Natural killer cell treated with Interleukin-12 subunit alpha and Interleukin-12 subunit beta and Interleukin-15 and Interleukin-18, amount 100 ng/mL, for 72 hours (primary cell): ENCODE measurements at regions not wholly inside any gene's neighbourhood (a gene's known extent, or its start where the extent isn't known, plus 50 kb on each side); places are given as distances from the start of the nearest gene placed in this dataset.

Source experiments
- ATAC-seq, 2 donors: fragments of 150-1000 bp; cut with Tn5 transposase in 1 of 2; sonication (Bioruptor Pico), chemical (Tn5 transposase) in 1 of 2; 2 replicates each; pipeline ENCODE4 v1.10.0; 2021
- DNase-seq: peaks from one replicate; pipeline ENCODE4 v3.0.0; 2022; ENCODE audit warnings: low spot score
- H3K27ac Mint-ChIP-seq, 2 donors: 1 replicate in 1 of 2; 2 replicates in 1 of 2; pipeline ENCODE4 v1.8.0; 2022; ENCODE audit warnings: mixed read lengths in 2 of 2, mild to moderate bottlenecking in 1 of 2, moderate library complexity in 1 of 2
- H3K27me3 Mint-ChIP-seq, 2 donors: 1 replicate in 1 of 2; 2 replicates in 1 of 2; pipeline ENCODE4 v1.8.0; 2022; ENCODE audit warnings: mixed read lengths in 2 of 2
- H3K36me3 Mint-ChIP-seq: one replicate; pipeline ENCODE4 v1.8.0; 2022; ENCODE audit warnings: mixed read lengths
- H3K4me1 Mint-ChIP-seq, 2 donors: 1 replicate in 1 of 2; 2 replicates in 1 of 2; pipeline ENCODE4 v1.8.0; 2022; ENCODE audit warnings: low read depth in 2 of 2, mixed read lengths in 2 of 2, mild to moderate bottlenecking in 1 of 2
- H3K4me3 Mint-ChIP-seq: one replicate; pipeline ENCODE4 v1.8.0; 2022; ENCODE audit warnings: mixed read lengths
- H3K9me3 Mint-ChIP-seq: 2 replicates; pipeline ENCODE4 v1.8.0; 2022; ENCODE audit warnings: mixed read lengths

DNA sequence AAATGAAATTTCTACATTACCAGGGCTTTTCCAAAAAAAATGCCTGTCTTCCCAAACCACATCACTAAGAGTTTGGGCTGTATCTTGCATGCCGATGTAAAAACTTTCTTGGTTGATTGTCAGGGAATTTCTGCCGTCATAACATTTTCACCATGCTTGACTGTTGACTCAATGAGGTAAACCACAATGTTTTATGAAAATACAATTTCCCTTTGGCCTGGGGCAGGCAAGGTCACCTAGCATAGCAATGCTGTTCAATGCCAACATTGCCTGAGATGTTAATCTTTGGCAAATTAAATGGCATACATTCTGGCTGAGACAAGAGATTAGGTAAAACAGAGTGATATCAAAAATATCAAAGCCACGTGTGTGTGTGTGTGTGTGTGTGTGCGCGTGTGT, 137.1 kb upstream of the TBL1X start:
- H3K4me3 Mint-ChIP-seq: no peak overlapping the region
- no peaks in the 10 kb centered on the region for H3K36me3 Mint-ChIP-seq
- H3K9me3 Mint-ChIP-seq: peaks cover 3% of the 10 kb centered on the region
- peaks cover 7 to 10% of the 10 kb centered on the region in 2 donors for H3K4me1 Mint-ChIP-seq
- H3K27me3 Mint-ChIP-seq: peaks cover 0 to 3% of the 10 kb centered on the region in 2 donors
- ATAC-seq (no peak), DNase-seq (no peak)
- H3K27ac Mint-ChIP-seq: no peak overlapping the region

DNA sequence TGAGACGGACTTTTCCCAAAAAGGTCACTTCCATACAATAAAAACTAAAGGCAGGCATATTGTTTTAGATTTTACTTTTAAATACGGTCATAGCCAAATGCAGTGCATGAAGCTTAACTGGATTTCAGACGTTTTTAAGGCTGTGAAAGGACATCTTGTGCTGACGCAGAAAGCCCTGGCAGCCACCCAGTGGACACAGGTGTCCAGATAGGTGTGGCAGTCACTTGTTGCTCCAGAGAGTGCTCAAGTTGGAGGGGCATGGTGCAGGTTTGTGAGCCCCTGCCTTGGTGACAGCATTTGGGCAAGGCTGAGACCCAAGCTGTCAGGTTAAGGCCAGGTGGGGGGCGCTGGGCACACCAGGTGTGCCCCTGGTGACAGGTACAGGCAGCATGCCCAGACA, 135.8 kb upstream of the TBL1X start:
- H3K27me3 Mint-ChIP-seq: peaks cover 0 to 5% of the 10 kb centered on the region in 2 donors
- peak overlapping the region in 1 of 2 donors; percentile 66 for H3K27ac Mint-ChIP-seq
- no peak for ATAC-seq
- H3K36me3 Mint-ChIP-seq: no peaks in the 10 kb centered on the region
- H3K9me3 Mint-ChIP-seq: peaks cover 3% of the 10 kb centered on the region
- H3K4me1 Mint-ChIP-seq: peaks cover 7 to 10% of the 10 kb centered on the region in 2 donors
- no peak for DNase-seq
- no peak overlapping the region for H3K4me3 Mint-ChIP-seq

DNA sequence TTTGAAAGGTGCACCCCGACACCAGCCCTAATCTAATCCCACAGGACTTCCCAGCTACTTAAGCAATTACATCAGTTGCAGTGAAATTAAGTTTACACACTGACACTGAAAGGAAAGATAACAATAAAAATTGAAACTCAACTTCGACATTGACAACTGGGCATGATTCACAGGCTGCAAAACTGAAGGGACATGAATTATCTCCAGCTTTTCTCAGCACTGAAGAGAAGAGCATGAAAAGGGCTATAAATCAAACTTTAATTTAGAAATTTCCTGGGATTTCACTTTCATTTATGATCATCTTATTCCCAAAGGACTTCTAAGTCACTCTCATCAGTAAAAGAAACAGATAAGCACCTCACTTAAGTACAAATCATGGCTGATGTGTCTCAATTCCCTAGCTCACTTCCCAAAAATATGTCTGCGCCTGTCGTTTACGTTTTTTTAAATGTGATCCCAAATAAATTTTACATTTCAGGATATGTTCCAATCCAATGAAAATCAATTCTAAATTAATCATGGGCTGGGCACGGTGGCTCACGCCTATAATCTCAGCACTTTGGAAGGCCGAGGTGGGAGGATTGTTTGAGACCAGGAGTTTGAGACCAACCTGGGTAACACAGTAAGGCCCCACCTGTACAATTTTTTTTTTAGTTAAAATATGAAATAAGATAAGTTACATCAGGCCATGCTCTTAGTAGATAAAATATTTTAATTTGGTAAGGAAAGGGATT, 134.4 kb upstream of the TBL1X start:
- ATAC-seq: no peak
- H3K27me3 Mint-ChIP-seq: peaks cover 0 to 5% of the 10 kb centered on the region in 2 donors
- peaks cover 3% of the 10 kb centered on the region for H3K9me3 Mint-ChIP-seq
- no peak for DNase-seq
- H3K4me1 Mint-ChIP-seq: peaks cover 7 to 10% of the 10 kb centered on the region in 2 donors
- H3K27ac Mint-ChIP-seq: peak overlapping the region in 1 of 2 donors; percentile 28
- H3K4me3 Mint-ChIP-seq: no peak overlapping the region
- no peaks in the 10 kb centered on the region for H3K36me3 Mint-ChIP-seq

DNA sequence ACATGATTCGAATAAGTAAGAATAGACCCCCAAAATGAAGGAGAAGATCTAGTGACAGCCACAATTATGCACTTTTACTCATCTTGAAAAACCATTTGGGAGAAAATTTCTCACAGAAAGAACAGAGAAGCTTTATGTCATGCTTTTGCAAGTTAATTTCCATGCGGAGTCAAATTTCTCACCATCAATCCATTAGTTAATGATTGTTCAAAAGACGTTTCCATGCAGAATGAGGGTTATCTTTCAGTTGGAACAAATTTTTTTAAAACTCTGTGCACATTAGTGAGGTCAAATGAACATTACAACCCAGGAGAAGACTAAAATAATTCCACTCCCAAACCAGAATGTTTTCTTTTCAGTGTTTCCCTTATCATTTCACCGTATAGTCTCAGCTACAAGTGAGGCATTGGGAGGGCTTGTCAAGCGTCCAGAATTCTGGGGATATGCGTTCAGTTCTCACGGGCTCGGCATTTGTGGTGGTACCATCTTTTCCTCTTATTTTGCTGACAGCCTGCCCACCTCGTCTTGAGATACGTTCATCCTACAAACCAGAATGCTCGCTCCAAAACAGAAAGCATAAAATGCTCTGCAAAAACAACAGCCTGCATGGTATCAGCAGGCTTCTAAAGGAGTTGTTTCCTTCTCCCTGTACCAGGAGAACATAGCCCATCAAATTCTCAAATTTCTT, 130.8 kb upstream of the TBL1X start:
- no peaks in the 10 kb centered on the region for H3K9me3 Mint-ChIP-seq
- peaks cover 16 to 18% of the 10 kb centered on the region in 2 donors for H3K4me1 Mint-ChIP-seq
- H3K27ac Mint-ChIP-seq: no peak overlapping the region
- H3K27me3 Mint-ChIP-seq: peaks cover 0 to 5% of the 10 kb centered on the region in 2 donors
- H3K36me3 Mint-ChIP-seq: no peaks in the 10 kb centered on the region
- DNase-seq (no peak), ATAC-seq (no peak)
- H3K4me3 Mint-ChIP-seq: no peak overlapping the region

DNA sequence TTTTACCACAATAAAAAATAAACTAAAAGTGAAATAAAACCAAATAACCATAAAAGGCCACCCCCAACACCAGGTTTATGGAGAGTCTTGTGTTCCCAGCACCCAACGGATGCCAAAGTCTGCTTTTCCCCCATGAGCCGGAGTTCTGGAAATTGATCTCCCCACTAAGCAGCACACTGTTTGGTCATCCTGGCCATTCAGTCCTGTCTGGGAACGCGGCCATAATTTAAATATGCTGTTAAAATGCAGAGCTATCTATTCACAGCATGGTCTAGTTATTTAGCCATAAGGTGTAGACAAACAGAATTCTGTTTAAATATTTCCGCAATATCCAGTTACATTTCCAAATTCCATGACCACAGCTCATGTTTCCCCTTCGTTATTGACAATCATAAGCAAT, 129.6 kb upstream of the TBL1X start:
- H3K9me3 Mint-ChIP-seq: no peaks in the 10 kb centered on the region
- H3K27me3 Mint-ChIP-seq: peaks cover 0 to 3% of the 10 kb centered on the region in 2 donors
- H3K4me1 Mint-ChIP-seq: peaks cover 21 to 26% of the 10 kb centered on the region in 2 donors

DNA sequence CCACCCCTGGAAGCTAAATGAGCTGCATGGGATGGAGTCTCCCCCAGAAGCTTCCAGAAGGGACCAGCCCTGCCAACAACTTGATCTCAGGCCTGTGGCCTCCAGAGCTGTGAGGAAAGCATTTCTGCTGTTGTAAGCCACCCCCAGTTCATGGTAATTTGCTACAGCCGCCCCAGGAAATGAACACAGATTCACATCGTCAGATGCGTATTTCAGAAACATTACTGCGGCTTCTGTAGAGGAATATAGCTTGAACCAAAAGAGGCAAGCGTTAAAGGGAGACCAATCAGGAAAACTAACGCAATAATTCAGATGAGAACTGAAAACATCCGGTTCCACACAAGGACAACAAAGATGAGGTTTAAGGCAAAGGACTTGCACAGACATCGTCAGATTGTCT, 128.4 kb upstream of the TBL1X start:
- H3K4me3 Mint-ChIP-seq: peak overlapping the region; percentile 8

More for the DNA sequence above, 129.6 kb upstream of the TBL1X start:
- Mint-ChIP-seq H3K36me3 (no peaks in the 10 kb centered on the region), H3K4me3 (no peak overlapping the region), H3K27ac (no peak overlapping the region)
- no peak for DNase-seq
- no peak for ATAC-seq

DNA sequence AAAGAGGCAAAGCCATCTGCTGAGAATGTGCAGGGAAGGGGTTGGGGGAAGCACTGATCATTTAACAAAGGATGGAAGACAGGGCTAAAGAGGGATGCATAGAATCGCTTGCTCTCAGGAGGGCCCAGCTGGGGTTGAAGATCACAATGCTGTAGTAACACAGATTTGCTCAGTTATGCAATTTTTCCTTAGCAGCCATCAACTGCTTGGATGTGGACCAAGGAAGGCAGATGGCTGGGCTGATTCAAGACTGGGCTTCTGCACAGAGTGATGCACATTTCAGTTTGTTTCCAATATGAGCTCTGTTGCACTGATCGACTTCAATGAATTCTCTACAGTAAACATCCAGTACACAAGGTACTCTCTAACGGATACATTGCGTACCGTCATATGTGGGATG, 127.8 kb upstream of the TBL1X start:
- peaks cover 34 to 40% of the 10 kb centered on the region in 2 donors for H3K4me1 Mint-ChIP-seq
- no peak for ATAC-seq
- H3K36me3 Mint-ChIP-seq: no peaks in the 10 kb centered on the region
- H3K27ac Mint-ChIP-seq: no peak overlapping the region
- peaks cover 0 to 3% of the 10 kb centered on the region in 2 donors for H3K27me3 Mint-ChIP-seq
- H3K9me3 Mint-ChIP-seq: no peaks in the 10 kb centered on the region
- H3K4me3 Mint-ChIP-seq: no peak overlapping the region
- no peak for DNase-seq

More for the DNA sequence above, 128.4 kb upstream of the TBL1X start:
- Mint-ChIP-seq H3K4me1 (peaks cover 32 to 36% of the 10 kb centered on the region in 2 donors), H3K36me3 (no peaks in the 10 kb centered on the region), H3K27me3 (peaks cover 0 to 3% of the 10 kb centered on the region in 2 donors), H3K9me3 (no peaks in the 10 kb centered on the region), H3K27ac (no peak overlapping the region)
- ATAC-seq (no peak), DNase-seq (no peak)

DNA sequence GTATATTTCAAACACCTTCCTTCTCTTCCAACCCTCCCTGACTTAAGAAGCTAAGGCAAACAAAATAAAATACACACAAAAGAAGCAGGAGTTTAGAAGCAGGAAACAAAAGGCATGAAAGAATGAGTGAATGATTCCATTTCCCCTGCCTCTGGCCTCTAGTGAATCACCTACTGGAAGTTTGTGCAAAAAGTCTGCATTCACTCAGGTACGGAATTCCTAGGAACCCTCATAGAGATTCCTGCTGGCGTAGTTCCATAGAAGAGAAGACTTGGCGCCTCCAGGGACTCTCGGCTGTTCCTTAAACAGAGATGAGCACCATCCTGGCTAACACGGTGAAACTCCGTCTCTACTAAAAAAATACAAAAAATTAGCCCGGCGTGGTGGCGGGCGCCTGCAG, 125.9 kb upstream of the TBL1X start:
- no peak for ATAC-seq
- H3K27me3 Mint-ChIP-seq: no peaks in the 10 kb centered on the region
- H3K4me3 Mint-ChIP-seq: peak overlapping the region; percentile 12
- DNase-seq: no peak
- peaks cover 39 to 40% of the 10 kb centered on the region in 2 donors for H3K4me1 Mint-ChIP-seq
- no peaks in the 10 kb centered on the region for H3K9me3 Mint-ChIP-seq
- no peaks in the 10 kb centered on the region for H3K36me3 Mint-ChIP-seq
- H3K27ac Mint-ChIP-seq: peak overlapping the region in 1 of 2 donors; percentile 30

DNA sequence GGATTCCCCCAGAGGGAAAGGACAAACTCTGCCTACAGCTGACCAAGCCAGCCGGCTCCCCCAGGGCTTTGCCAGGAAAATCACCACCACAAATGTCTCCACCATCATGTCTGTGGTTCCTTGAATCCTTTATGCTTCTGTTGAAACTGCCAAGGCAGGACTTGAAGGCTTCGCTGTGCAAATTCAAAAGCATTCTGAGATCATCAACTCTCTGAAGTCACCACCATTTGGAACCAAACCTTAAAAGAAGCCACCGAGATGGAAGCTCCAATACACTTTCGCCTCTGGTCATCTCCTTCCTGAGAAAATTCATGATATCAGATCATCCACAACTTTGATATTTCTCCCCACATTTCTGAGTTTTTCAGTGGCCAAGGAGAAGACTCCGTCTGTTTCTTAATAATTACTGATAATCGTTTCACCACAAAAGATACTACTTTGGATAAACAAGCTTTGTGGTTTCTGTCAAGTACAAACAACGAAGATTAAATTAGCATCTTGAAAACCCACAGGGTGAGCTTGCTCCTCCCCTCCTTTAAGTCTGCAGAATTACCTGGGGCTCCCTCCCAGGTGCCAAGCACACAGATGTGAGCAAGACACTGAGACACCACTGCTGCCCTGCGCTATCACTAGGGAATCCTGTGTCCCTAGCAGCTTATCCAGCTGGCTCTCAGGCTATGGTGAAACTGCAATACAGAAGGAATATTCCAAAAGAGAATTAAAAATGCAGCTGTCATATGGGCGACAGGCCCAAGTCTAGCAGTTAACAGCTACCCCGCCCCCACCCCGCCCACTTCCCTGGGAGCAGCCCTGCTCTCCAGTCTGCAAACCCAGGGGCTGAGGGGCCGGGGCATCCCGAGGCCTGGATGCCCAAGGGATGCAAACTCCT, 125.0 kb upstream of the TBL1X start:
- Mint-ChIP-seq H3K27me3 (no peaks in the 10 kb centered on the region), H3K27ac (peak overlapping the region; percentile 72 to 97), H3K36me3 (no peaks in the 10 kb centered on the region), H3K4me3 (peak overlapping the region; percentile 96), H3K4me1 (peaks cover 39 to 40% of the 10 kb centered on the region in 2 donors), H3K9me3 (no peaks in the 10 kb centered on the region)
- ATAC-seq (no peak), DNase-seq (no peak)

DNA sequence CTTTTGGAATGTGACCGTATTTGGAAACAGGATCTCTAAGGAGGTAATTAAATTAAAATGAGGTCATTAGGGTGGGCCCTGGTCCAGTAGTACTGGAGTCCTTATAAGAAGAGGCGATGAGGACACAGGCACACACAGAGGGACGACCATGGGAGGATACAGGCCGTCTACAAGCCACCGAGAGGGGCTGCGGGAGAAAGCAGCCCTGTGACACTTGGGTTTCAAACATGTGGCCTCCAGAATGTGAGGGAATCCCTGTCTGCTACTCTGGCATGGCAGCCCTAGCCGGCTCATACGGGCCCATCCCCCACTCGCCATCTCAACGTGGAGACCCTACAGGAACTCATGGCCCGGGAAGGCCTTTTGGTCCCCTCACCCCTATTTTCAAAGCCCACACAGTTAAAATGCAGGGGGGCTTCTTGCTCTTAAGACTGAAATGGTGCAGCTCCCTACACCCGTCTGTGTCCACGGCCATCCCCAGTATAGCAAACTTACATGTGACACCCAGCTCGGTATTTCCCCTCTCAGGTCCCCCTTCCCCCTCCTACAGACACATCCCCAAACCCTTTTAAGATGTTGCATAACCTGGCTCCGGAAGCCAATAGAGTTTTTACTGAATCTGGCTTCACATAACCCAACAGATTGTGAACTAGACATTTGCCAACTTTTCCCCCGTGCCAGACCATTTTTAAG, 124.1 kb upstream of the TBL1X start:
- Mint-ChIP-seq H3K27ac (peak overlapping the region; percentile 96 to 97), H3K36me3 (no peaks in the 10 kb centered on the region), H3K27me3 (no peaks in the 10 kb centered on the region), H3K4me3 (peak overlapping the region; percentile 96), H3K9me3 (no peaks in the 10 kb centered on the region), H3K4me1 (peaks cover 38 to 43% of the 10 kb centered on the region in 2 donors)
- ATAC-seq (peak; percentile 79 to 85), DNase-seq (peak; percentile 82)

DNA sequence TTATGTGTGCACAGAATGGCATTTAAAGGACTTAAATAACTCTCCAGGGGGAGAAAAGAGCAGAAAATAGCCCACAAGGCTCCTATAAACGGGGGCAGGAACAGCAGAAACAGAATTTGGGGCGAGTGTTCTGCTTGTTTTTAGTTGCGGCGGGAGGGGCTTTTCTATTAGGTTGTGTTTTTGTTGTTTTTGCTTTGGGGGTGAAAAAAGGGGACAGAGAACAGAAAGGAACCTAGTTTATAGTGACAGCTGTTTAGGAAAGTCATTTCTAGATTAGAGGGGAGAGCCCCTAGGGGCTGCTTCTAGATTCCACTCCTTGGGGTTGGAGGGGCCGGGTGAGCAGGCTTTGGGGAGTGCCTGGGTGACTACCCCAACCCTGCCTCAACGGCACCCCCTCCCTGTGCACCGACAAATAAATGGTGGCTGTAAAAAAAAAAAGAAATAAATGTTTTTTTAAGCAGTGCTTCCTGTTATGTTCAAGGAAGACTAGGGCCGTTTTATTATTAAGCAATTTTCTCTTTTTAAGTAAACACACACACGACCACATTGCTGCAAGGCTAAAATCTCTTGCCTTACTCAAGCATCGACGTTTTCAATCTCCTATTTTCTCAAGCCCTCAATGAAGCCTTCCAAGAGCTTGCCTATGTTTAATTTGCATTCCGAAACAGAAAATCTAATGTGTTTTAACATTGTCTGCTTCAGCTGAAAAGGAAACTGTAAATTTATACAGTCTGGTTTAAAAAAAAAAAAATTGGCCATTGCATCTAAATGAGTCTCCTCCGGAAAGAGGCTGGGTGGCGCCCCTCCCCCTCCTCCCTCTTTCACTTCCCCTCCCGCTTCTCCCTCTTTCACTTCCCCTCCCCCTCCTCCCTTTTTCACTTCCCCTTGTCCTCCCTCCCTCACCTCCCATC, 123.3 kb upstream of the TBL1X start:
- Mint-ChIP-seq H3K4me1 (peaks cover 34 to 42% of the 10 kb centered on the region in 2 donors), H3K27ac (peak overlapping the region; percentile 96 to 97), H3K9me3 (no peaks in the 10 kb centered on the region), H3K27me3 (no peaks in the 10 kb centered on the region), H3K36me3 (no peaks in the 10 kb centered on the region), H3K4me3 (peak overlapping the region; percentile 96)
- peak; percentile 81 for DNase-seq
- peak; percentile 81 to 85 for ATAC-seq

DNA sequence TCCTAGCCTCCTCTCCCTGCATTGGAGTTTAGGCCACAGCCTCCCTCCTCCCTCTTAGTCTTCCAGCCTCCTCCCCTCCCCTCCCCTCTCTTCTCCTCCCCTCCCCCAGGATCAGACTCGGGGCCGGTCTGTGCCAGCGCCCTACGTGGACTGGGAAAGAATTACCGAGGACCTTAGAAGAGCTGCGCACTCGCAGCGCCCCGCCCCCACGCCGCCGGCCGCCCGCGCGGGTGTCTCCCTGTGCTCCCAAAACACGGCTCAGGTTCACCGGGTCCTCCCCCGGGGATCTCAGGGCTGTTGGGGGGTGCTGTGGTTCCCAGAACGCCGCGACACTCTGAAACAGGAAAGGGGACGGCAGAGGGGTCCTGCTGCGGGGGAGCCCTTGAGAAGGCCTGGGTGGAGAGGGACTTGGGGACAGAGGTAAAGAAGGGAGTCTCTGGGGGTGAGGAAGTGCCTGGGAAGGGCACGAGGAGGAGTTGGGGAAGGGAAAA, 122.3 kb upstream of the TBL1X start:
- peak; percentile 70 to 77 for ATAC-seq
- H3K27me3 Mint-ChIP-seq: no peaks in the 10 kb centered on the region
- peak overlapping the region; percentile 79 for H3K4me3 Mint-ChIP-seq
- peak; percentile 80 for DNase-seq
- H3K9me3 Mint-ChIP-seq: no peaks in the 10 kb centered on the region
- H3K4me1 Mint-ChIP-seq: peaks cover 31 to 45% of the 10 kb centered on the region in 2 donors
- peak overlapping the region; percentile 85 to 93 for H3K27ac Mint-ChIP-seq
- H3K36me3 Mint-ChIP-seq: no peaks in the 10 kb centered on the region
